Astrocyte (in vitro differentiated cells and primary cell): ENCODE measurements at regions not wholly inside any gene's neighbourhood (a gene's known extent, or its start where the extent isn't known, plus 50 kb on each side); places are given as distances from the start of the nearest gene placed in this dataset.
A peak's percentile ranks its signal among the peaks of the same experiment; 100 is the strongest.

Experiments used
- DNase-seq: peaks from one replicate; pipeline ENCODE4 v3.0.0-alpha.2; 2010; ENCODE audit warnings: low read depth
- FAIRE-seq: peaks from 2 replicates; lab custom pipeline; 2011; peaks lifted over from hg19 to GRCh38; lab: Jason Lieb, UNC
- H2AFZ ChIP-seq: 2 replicates; pipeline ENCODE4 v1.6.0; 2012; ENCODE audit warnings: low read depth, low read length, inconsistent platforms
- H3K27ac ChIP-seq: 2 replicates; pipeline ENCODE4 v1.5.1; 2011; ENCODE audit warnings: low read depth, low read length, inconsistent platforms
- H3K27me3 ChIP-seq: 2 replicates; pipeline ENCODE4 v1.6.0; 2011; ENCODE audit warnings: low read length, inconsistent platforms; ENCODE audit not compliant: insufficient read depth
- H3K36me3 ChIP-seq: 2 replicates; pipeline ENCODE4 v1.5.1; 2011; ENCODE audit warnings: low read length, inconsistent platforms; ENCODE audit not compliant: insufficient read depth
- H3K4me1 ChIP-seq: 2 replicates; pipeline ENCODE4 v1.5.1; 2011; ENCODE audit warnings: low read length, inconsistent platforms; ENCODE audit not compliant: insufficient read depth
- H3K4me2 ChIP-seq: 2 replicates; pipeline ENCODE4 v1.6.0; 2012; ENCODE audit warnings: low read length, inconsistent platforms
- H3K4me3 ChIP-seq: 2 replicates; pipeline ENCODE4 v1.5.1; 2011; ENCODE audit warnings: low read depth, mild to moderate bottlenecking, low read length, inconsistent platforms; ENCODE audit not compliant: insufficient read depth
- H3K79me2 ChIP-seq: 2 replicates; pipeline ENCODE4 v1.6.0; 2012; ENCODE audit warnings: mild to moderate bottlenecking, low read length, inconsistent platforms; ENCODE audit not compliant: insufficient read depth
- H3K9ac ChIP-seq: 2 replicates; pipeline ENCODE4 v1.6.0; 2012; ENCODE audit warnings: mild to moderate bottlenecking, low read length, inconsistent platforms
- H3K9me3 ChIP-seq: 2 replicates; pipeline ENCODE4 v1.5.1; 2012; ENCODE audit warnings: low read depth, mild to moderate bottlenecking, low read length, inconsistent platforms; ENCODE audit not compliant: insufficient read depth
- H4K20me1 ChIP-seq: 2 replicates; pipeline ENCODE4 v1.6.0; 2012; ENCODE audit warnings: low read length, inconsistent platforms; ENCODE audit not compliant: insufficient read depth
- H3K27ac Mint-ChIP-seq: one replicate; pipeline ENCODE4 v1.8.0; 2021; ENCODE audit warnings: mild to moderate bottlenecking, mixed read lengths; ENCODE audit not compliant: unreplicated experiment
- H3K27me3 Mint-ChIP-seq: one replicate; pipeline ENCODE4 v1.8.0; 2021; ENCODE audit warnings: low read depth, mixed read lengths; ENCODE audit not compliant: unreplicated experiment
- H3K36me3 Mint-ChIP-seq: one replicate; pipeline ENCODE4 v1.8.0; 2021; ENCODE audit warnings: low read depth, mixed read lengths; ENCODE audit not compliant: unreplicated experiment
- H3K4me1 Mint-ChIP-seq: one replicate; pipeline ENCODE4 v1.8.0; 2021; ENCODE audit warnings: low read depth, mixed read lengths; ENCODE audit not compliant: unreplicated experiment
- H3K4me3 Mint-ChIP-seq: one replicate; pipeline ENCODE4 v1.8.0; 2021; ENCODE audit warnings: mild to moderate bottlenecking, moderate library complexity, mixed read lengths; ENCODE audit not compliant: unreplicated experiment
- H3K9me3 Mint-ChIP-seq: one replicate; pipeline ENCODE4 v1.8.0; 2021; ENCODE audit warnings: mild to moderate bottlenecking, mixed read lengths; ENCODE audit not compliant: unreplicated experiment
- EZH2 ChIP-seq: IDR thresholded peaks from 2 replicates; pipeline ENCODE4 v1.6.1; 2012; ENCODE audit warnings: mild to moderate bottlenecking, low read length, inconsistent platforms; ENCODE audit not compliant: insufficient read depth
- TF ChIP-seq, protein P1 (sequence below): IDR thresholded peaks from 2 replicates; pipeline ENCODE4 v1.5.1; 2011; ENCODE audit warnings: low read depth, mild to moderate bottlenecking, inconsistent platforms, low read length, moderate library complexity; ENCODE audit not compliant: insufficient read depth

DNA sequence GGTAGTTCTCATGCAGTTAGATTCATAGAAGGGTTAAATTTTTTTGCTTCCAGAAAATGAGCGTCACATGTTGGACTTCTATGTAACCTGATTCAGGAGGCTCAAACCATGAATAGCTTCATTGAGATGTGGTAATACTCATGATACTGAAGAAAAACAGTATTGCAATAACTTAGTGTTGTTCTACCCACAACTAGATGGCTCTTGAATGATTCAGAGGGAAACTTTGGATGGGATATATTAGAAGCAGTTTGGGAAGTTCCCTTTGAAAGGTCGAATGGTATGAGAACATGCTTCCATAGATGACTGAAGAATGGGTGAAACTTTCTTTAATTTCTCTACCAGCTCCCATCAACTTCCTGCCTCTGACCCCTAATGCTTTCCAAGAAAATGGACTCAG lies 211.7 kb upstream of the PTGFR start:
- Mint-ChIP-seq H3K27me3 (no peaks in the 10 kb centered on the region), H3K4me1 (peaks cover 43% of the 10 kb centered on the region), H3K9me3 (no peaks in the 10 kb centered on the region), H3K27ac (no peak overlapping the region), H3K36me3 (no peaks in the 10 kb centered on the region), H3K4me3 (no peak overlapping the region)
- no peak overlapping the region for H3K9ac ChIP-seq
- DNase-seq: peak; percentile 99
- no peaks in the 10 kb centered on the region for H4K20me1 ChIP-seq
- H3K27ac ChIP-seq: peak overlapping the region; percentile 77
- no peak overlapping the region for H3K4me3 ChIP-seq
- TF ChIP-seq EZH2: no peak
- H3K4me1 ChIP-seq: peaks cover 39% of the 10 kb centered on the region
- peak overlapping the region; percentile 42 for H3K4me2 ChIP-seq
- H3K9me3 ChIP-seq: no peaks in the 10 kb centered on the region
- FAIRE-seq: peak; percentile 100
- H3K27me3 ChIP-seq: no peaks in the 10 kb centered on the region
- H3K36me3 ChIP-seq: no peaks in the 10 kb centered on the region
- no peak overlapping the region for H2AFZ ChIP-seq
- no peaks in the 10 kb centered on the region for H3K79me2 ChIP-seq

DNA sequence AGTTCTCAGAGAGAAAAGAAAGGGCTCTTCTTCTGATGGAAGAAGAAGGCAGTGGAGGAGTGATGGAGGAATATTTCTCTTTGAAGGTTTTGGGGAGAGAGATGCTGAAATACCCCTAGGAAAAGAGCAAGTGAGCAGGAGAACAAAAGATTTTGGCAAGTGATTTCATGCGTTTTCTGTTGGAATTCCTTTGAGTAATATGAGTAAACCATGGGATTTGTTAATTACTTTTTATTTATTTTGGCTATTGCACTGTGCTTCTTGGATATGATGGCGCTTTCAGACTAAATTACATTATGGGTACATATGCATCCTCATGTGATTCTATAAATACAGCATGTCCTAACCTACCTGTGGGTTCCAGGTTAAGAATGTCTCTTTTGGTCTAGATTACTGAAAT lies 210.1 kb upstream of the PTGFR start:
- Histone ChIP-seq H3K4me1 (peaks cover 30% of the 10 kb centered on the region), H3K9me3 (no peaks in the 10 kb centered on the region), H3K79me2 (no peaks in the 10 kb centered on the region), H3K27ac (no peak overlapping the region), H3K4me2 (no peak overlapping the region), H3K27me3 (no peaks in the 10 kb centered on the region), H3K4me3 (no peak overlapping the region), H4K20me1 (no peaks in the 10 kb centered on the region), H2AFZ (no peak overlapping the region), H3K36me3 (no peaks in the 10 kb centered on the region), H3K9ac (no peak overlapping the region)
- no peak for FAIRE-seq
- Mint-ChIP-seq H3K27me3 (no peaks in the 10 kb centered on the region), H3K4me1 (peaks cover 34% of the 10 kb centered on the region), H3K27ac (no peak overlapping the region), H3K36me3 (no peaks in the 10 kb centered on the region), H3K4me3 (no peak overlapping the region), H3K9me3 (no peaks in the 10 kb centered on the region)
- DNase-seq: no peak
- no peak for TF ChIP-seq EZH2
- TF ChIP-seq, protein P1, sequence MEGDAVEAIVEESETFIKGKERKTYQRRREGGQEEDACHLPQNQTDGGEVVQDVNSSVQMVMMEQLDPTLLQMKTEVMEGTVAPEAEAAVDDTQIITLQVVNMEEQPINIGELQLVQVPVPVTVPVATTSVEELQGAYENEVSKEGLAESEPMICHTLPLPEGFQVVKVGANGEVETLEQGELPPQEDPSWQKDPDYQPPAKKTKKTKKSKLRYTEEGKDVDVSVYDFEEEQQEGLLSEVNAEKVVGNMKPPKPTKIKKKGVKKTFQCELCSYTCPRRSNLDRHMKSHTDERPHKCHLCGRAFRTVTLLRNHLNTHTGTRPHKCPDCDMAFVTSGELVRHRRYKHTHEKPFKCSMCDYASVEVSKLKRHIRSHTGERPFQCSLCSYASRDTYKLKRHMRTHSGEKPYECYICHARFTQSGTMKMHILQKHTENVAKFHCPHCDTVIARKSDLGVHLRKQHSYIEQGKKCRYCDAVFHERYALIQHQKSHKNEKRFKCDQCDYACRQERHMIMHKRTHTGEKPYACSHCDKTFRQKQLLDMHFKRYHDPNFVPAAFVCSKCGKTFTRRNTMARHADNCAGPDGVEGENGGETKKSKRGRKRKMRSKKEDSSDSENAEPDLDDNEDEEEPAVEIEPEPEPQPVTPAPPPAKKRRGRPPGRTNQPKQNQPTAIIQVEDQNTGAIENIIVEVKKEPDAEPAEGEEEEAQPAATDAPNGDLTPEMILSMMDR: no peak

- DNase-seq: no peak
- no peak overlapping the region for H3K4me2 ChIP-seq
- H2AFZ ChIP-seq: no peak overlapping the region
- H3K9me3 ChIP-seq: no peaks in the 10 kb centered on the region
- no peak overlapping the region for H3K4me3 ChIP-seq
- Mint-ChIP-seq H3K4me3 (no peak overlapping the region), H3K4me1 (peaks cover 27% of the 10 kb centered on the region), H3K36me3 (no peaks in the 10 kb centered on the region), H3K27ac (no peak overlapping the region), H3K27me3 (no peaks in the 10 kb centered on the region), H3K9me3 (no peaks in the 10 kb centered on the region)
- H3K36me3 ChIP-seq: no peaks in the 10 kb centered on the region
- no peaks in the 10 kb centered on the region for H3K79me2 ChIP-seq
- no peak overlapping the region for H3K27ac ChIP-seq
- no peak for FAIRE-seq
- peaks cover 24% of the 10 kb centered on the region for H3K4me1 ChIP-seq
- H3K27me3 ChIP-seq: no peaks in the 10 kb centered on the region
- TF ChIP-seq, protein P1: no peak
- no peak for TF ChIP-seq EZH2
- no peak overlapping the region for H3K9ac ChIP-seq
- no peaks in the 10 kb centered on the region for H4K20me1 ChIP-seq
Observed at GRCh38 chr1:78281580-78281979, 209.2 kb upstream of the PTGFR start.
